Esophagus squamous epithelium (tissue), 5 donors: ENCODE measurements at regions not wholly inside any gene's neighbourhood (a gene's known extent, or its start where the extent isn't known, plus 50 kb on each side); places are given as distances from the start of the nearest gene placed in this dataset.

Experiments used
- DNase-seq: peaks from one replicate; lab custom pipeline; 2025; lab: John Stamatoyannopoulos, UW
- H3K27ac ChIP-seq, 4 donors: fragments of 200-600 bp; sonication (generic); one replicate each; pipeline ENCODE4 v1.5.1; 2016 to 2019; ENCODE audit warnings: mild to moderate bottlenecking in 1 of 4
- H3K27me3 ChIP-seq, 4 donors: fragments of 200-600 bp; sonication (generic); 1 replicate in 3 of 4; 2 replicates in 1 of 4; pipeline versions ENCODE4 v1.5.1 to v1.6.0; 2017 to 2021; ENCODE audit warnings: antibody characterized with exemption in 1 of 4
- H3K36me3 ChIP-seq, 3 donors: fragments of 200-600 bp; sonication (generic); one replicate each; pipeline ENCODE4 v1.5.1; 2016 to 2019
- H3K4me1 ChIP-seq, 3 donors: fragments of 200-600 bp; sonication (generic); one replicate each; pipeline ENCODE4 v1.5.1; 2017 to 2019
- H3K4me3 ChIP-seq, 4 donors: fragments of 200-600 bp; sonication (generic); 1 replicate in 3 of 4; 2 replicates in 1 of 4; pipeline ENCODE4 v1.5.1; 2016 to 2019; ENCODE audit warnings: mild to moderate bottlenecking in 2 of 4, moderate library complexity in 1 of 4
- H3K9me3 ChIP-seq, 3 donors: fragments of 200-600 bp; sonication (generic); one replicate each; pipeline ENCODE4 v1.5.1; 2016 to 2019
- CTCF ChIP-seq, 6 experiments: fragments of 450-650 bp in 4 of 6; fragments of 200-600 bp in 2 of 6; sonication (generic) in 2 of 6; IDR thresholded peaks; one replicate each; pipeline ENCODE4 v1.5.1; 2016 to 2019; ENCODE audit warnings: antibody characterized with exemption in 6 of 6, mild to moderate bottlenecking in 4 of 6, moderate library complexity in 4 of 6
- POLR2A ChIP-seq, 4 donors: fragments of 450-650 bp; IDR thresholded peaks; one replicate each; pipeline ENCODE4 v1.6.1; 2017; ENCODE audit warnings: antibody characterized with exemption in 4 of 4, mild to moderate bottlenecking in 4 of 4, moderate library complexity in 3 of 4
- WGBS, 2 donors: methylation state at CpG; one replicate each; pipeline ENCODE4 v1.1.5; 2018; 5-methylcytosine and 5-hydroxymethylcytosine counted together
- intact Hi-C: fragments of 100-400 bp; cut with DNase I; formaldehyde crosslinking; loops from one replicate; pipeline ENCODE4 v1.15.0; 2022
- donor health status: DM: yes; HTN: yes; CAD: no.

DNA sequence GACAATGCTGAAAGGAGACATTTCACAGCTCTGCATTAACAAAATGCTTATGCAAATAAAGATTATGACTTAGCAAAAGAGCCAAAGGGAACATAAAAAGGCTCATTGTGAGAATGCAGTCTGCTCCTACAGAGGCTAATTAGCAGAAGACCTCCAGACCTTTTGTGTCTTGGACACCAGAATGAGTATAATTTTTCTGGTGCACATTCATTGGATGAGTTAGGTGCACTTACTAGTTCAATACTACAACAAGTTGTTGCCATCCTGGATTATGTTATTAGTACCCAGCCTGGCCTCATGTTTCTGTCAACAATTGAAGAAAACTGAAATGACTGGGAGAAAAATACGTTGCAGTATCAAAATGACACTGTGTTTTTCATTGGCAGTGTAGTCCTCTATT is 613.2 kb upstream of the CHORDC1 start:
- Histone ChIP-seq H3K4me1 (no peaks in the 10 kb centered on the region), H3K4me3 (no peak overlapping the region), H3K9me3 (no peaks in the 10 kb centered on the region), H3K27me3 (no peaks in the 10 kb centered on the region), H3K36me3 (no peaks in the 10 kb centered on the region), H3K27ac (no peak overlapping the region)
- intact Hi-C loops, result no loop called here
- DNase-seq, result no peak
- TF ChIP-seq CTCF (IDR thresholded peaks at IDR 0.05) (no peak), POLR2A (IDR thresholded peaks at IDR 0.05) (no peak)
- 21 to 25% methylated on average over 1 of the region's 1 CpG for WGBS, 2 donors

DNA sequence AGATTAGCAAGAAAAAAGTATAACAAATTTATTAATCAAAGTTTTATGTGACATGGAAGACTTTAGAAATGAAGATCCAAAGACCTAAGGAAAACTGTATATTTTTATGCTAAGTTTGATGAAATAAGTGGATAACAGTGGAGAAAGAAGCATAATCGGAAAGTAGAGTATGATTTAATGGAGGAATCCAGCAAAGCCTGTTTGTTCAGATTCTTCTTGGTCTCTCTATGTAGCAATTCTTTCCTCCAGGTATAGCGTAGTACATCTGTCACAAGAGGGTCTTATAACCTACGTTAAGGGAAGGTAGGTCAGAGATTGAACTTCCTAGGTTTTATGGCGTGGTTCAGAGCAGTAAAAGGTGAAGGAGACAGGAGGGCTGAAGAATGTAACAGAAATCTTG is 600.6 kb upstream of the CHORDC1 start:
- H3K4me3 ChIP-seq, result no peak overlapping the region
- TF ChIP-seq POLR2A (IDR thresholded peaks at IDR 0.05), result no peak
- no peak for TF ChIP-seq CTCF (IDR thresholded peaks at IDR 0.05)
- WGBS, 2 donors, result 43 to 64% methylated on average over 4 of the region's 4 CpGs

DNA sequence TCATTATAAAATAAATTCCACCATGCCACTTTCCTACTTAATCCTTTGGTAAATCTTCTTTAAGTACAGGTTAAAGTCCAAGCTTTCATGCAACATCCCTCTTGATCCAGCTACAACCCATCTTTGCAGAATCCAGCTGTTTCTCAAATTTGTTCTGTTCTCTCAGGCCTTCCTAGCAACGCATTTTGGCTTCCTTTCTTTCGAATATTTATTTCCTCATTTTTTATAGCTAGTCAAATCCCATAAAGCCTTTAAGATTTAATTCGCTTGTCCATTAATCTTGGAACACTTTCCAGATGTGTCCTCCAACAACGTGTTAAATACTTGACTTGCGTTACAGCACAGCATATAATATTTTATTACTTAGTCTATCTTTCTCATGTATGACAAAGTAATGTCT is 600.1 kb upstream of the CHORDC1 start:
- Histone ChIP-seq H3K27ac (no peak overlapping the region), H3K4me1 (no peaks in the 10 kb centered on the region), H3K36me3 (no peaks in the 10 kb centered on the region), H3K9me3 (no peaks in the 10 kb centered on the region), H3K27me3 (no peaks in the 10 kb centered on the region), H3K4me3 (no peak overlapping the region)
- 47 to 63% methylated on average over 5 of the region's 5 CpGs for WGBS, 2 donors
- no peak for DNase-seq
- intact Hi-C loops, result no loop called here
- no peak for TF ChIP-seq CTCF (IDR thresholded peaks at IDR 0.05)
- TF ChIP-seq POLR2A (IDR thresholded peaks at IDR 0.05), result no peak

More for the DNA sequence above, 600.6 kb upstream of the CHORDC1 start:
- intact Hi-C loops, result no loop called here
- H3K27ac ChIP-seq, result no peak overlapping the region
- no peaks in the 10 kb centered on the region for H3K9me3 ChIP-seq
- H3K27me3 ChIP-seq, result no peaks in the 10 kb centered on the region
- H3K36me3 ChIP-seq, result no peaks in the 10 kb centered on the region
- no peaks in the 10 kb centered on the region for H3K4me1 ChIP-seq
- no peak for DNase-seq

GRCh38 chr11:90818196-90818745 is 595.4 kb upstream of the CHORDC1 start:
- 83 to 90% methylated on average over 1 of the region's 1 CpG for WGBS, 2 donors
- intact Hi-C loops, result no loop called here
- no peaks in the 10 kb centered on the region for H3K27me3 ChIP-seq
- no peaks in the 10 kb centered on the region for H3K4me1 ChIP-seq
- H3K36me3 ChIP-seq, result no peaks in the 10 kb centered on the region
- peaks cover 0 to 6% (median 0%) of the 10 kb centered on the region in 3 donors for H3K9me3 ChIP-seq
- H3K4me3 ChIP-seq, result no peak overlapping the region
- DNase-seq, result no peak
- TF ChIP-seq CTCF (IDR thresholded peaks at IDR 0.05), result no peak
- TF ChIP-seq POLR2A (IDR thresholded peaks at IDR 0.05), result no peak
- no peak overlapping the region for H3K27ac ChIP-seq

DNA sequence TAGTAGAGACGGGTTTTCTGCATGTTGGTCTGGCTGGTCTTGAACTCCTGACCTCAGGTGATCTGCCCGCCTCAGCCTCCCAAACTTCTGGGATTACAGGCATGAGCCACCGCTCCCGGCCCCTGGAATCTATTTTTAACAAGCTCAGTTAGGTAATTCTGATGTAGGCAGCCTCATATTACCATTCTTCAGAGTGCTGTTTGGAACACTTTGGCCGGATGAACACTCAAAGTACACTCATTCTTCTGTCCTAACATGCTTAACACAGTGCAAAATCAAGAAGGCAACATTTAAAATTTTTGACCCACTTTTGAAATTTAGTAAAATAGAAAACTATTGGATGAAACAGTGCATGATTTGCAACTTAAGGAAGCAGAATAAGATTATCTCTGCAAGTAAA is 586.7 kb upstream of the CHORDC1 start:
- no peaks in the 10 kb centered on the region for H3K27me3 ChIP-seq
- no peak overlapping the region for H3K27ac ChIP-seq
- peaks cover 0 to 6% (median 0%) of the 10 kb centered on the region in 3 donors for H3K9me3 ChIP-seq
- intact Hi-C loops, result no loop called here
- H3K4me1 ChIP-seq, result no peaks in the 10 kb centered on the region
- no peak for DNase-seq
- WGBS, 2 donors, result 63 to 69% methylated on average over 4 to 5 of the region's 5 CpGs
- no peak overlapping the region for H3K4me3 ChIP-seq
- TF ChIP-seq POLR2A (IDR thresholded peaks at IDR 0.05) (no peak), CTCF (IDR thresholded peaks at IDR 0.05) (no peak)
- H3K36me3 ChIP-seq, result no peaks in the 10 kb centered on the region
